H1 (cell line): ENCODE measurements at regions not wholly inside any gene's neighbourhood (a gene's known extent, or its start where the extent isn't known, plus 50 kb on each side); places are given as distances from the start of the nearest gene placed in this dataset.

Experiments used
- CHD7 ChIP-seq: fragments of 300-600 bp; sonication (generic); IDR thresholded peaks from 2 replicates; pipeline ENCODE4 v1.7.1; 2012; ENCODE audit warnings: low read length, moderate library complexity, mild to moderate bottlenecking, inconsistent platforms; ENCODE audit not compliant: insufficient replicate concordance
- EGR1 ChIP-seq: IDR thresholded peaks from 2 replicates; pipeline ENCODE4 v1.6.1; 2011; ENCODE audit warnings: low read depth, low read length, borderline replicate concordance
- EP300 ChIP-seq, 2 experiments: IDR thresholded peaks; 1 replicate in 1 of 2; 2 replicates in 1 of 2; pipeline ENCODE4 v1.6.1; 2011 to 2012; ENCODE audit warnings: low read depth in 2 of 2, low read length in 2 of 2, mild to moderate bottlenecking in 2 of 2, borderline replicate concordance in 1 of 2, inconsistent platforms in 1 of 2, moderate library complexity in 1 of 2
- GABPA ChIP-seq: IDR thresholded peaks from 2 replicates; pipeline ENCODE4 v1.6.1; 2011; ENCODE audit warnings: mild to moderate bottlenecking, low read length, moderate library complexity, borderline replicate concordance; ENCODE audit not compliant: insufficient read depth
- KDM4A ChIP-seq: IDR thresholded peaks from one replicate; pipeline ENCODE4 v1.7.1; 2012; ENCODE audit warnings: low read depth, mild to moderate bottlenecking, moderate library complexity, low read length, inconsistent platforms; ENCODE audit not compliant: severe bottlenecking
- RFX5 ChIP-seq: IDR thresholded peaks from 2 replicates; pipeline ENCODE4 v1.6.1; 2011; ENCODE audit warnings: low read depth, low read length, improper control_type of control experiment, borderline replicate concordance
- RXRA ChIP-seq: IDR thresholded peaks from 2 replicates; pipeline ENCODE4 v1.6.1; 2011; ENCODE audit warnings: low read depth, mild to moderate bottlenecking, low read length, moderate library complexity; ENCODE audit not compliant: insufficient read depth
- SIRT6 ChIP-seq: IDR thresholded peaks from one replicate; pipeline ENCODE4 v1.7.1; 2012; ENCODE audit warnings: low read length, inconsistent platforms
- SP1 ChIP-seq: IDR thresholded peaks from 2 replicates; pipeline ENCODE4 v1.6.1; 2011; ENCODE audit warnings: low read depth, low read length
- SP2 ChIP-seq: IDR thresholded peaks from 2 replicates; pipeline ENCODE4 v1.6.1; 2012; ENCODE audit warnings: mild to moderate bottlenecking, low read length, inconsistent platforms
- TAF1 ChIP-seq: IDR thresholded peaks from 2 replicates; pipeline ENCODE4 v1.6.1; 2011; ENCODE audit warnings: mild to moderate bottlenecking, low read depth, low read length
- TAF7 ChIP-seq: optimal IDR thresholded peaks from 2 replicates; pipeline ENCODE3; 2011; ENCODE audit warnings: low read depth, mild to moderate bottlenecking, inconsistent platforms, low read length, moderate library complexity, borderline replicate concordance

- TF ChIP-seq CHD7 (no peak), RXRA (no peak), TAF1 (no peak), EGR1 (no peak), KDM4A (no peak), SP2 (no peak), GABPA (no peak), SIRT6 (no peak), TAF7 (no peak), SP1 (no peak), RFX5 (no peak), EP300 (IDR thresholded peaks at IDR 0.05; ENCODE audit: borderline replicate concordance in 1 of 2, low read depth in 2 of 2, low read length in 2 of 2) (no peak)
These were observed 790.4 kb upstream of the NUDT12 start (continued) for GRCh38 chr5:104352954-104353353.
